ENCODE measurements at regions not wholly inside any gene's neighbourhood (a gene's known extent, or its start where the extent isn't known, plus 50 kb on each side); places are given as distances from the start of the nearest gene placed in this dataset.

- no peaks in the 10 kb centered on the region for H3K4me1 ChIP-seq
- no peak overlapping the region for H3K4me3 ChIP-seq
- 76 to 98% (median 77%) methylated on average over 1 of the region's 1 CpG for WGBS, 3 donors
- intact Hi-C loops (cut with DNase I) = no loop called here
- ATAC-seq (no peak), DNase-seq (no peak)
- no peak for TF ChIP-seq CTCF (IDR thresholded peaks at IDR 0.05)
- no peaks in the 10 kb centered on the region for H3K27me3 ChIP-seq (ENCODE audit: insufficient read depth in 3 of 3, low read length in 2 of 3)
- no peaks in the 10 kb centered on the region for H3K9me3 ChIP-seq
- H3K27ac ChIP-seq = no peak overlapping the region
- H3K36me3 ChIP-seq (ENCODE audit: insufficient read depth in 1 of 2, low read depth in 1 of 2) = no peaks in the 10 kb centered on the region
Measured at GRCh38 chr5:105409695-105410094, 1847.1 kb upstream of the NUDT12 start.

- Histone ChIP-seq H3K27ac (no peak overlapping the region), H3K9me3 (no peaks in the 10 kb centered on the region), H3K4me3 (no peak overlapping the region), H3K27me3 (ENCODE audit: insufficient read depth in 3 of 3, low read length in 2 of 3) (no peaks in the 10 kb centered on the region), H3K4me1 (no peaks in the 10 kb centered on the region), H3K36me3 (ENCODE audit: insufficient read depth in 1 of 2, low read depth in 1 of 2) (no peaks in the 10 kb centered on the region)
- ATAC-seq (no peak), DNase-seq (no peak)
- 90 to 93% (median 92%) methylated on average over 1 of the region's 1 CpG for WGBS, 3 donors
- intact Hi-C loops (cut with DNase I) = no loop called here
- TF ChIP-seq CTCF (IDR thresholded peaks at IDR 0.05) = no peak
Measured at GRCh38 chr5:105407200-105407599, 1844.6 kb upstream of the NUDT12 start.

GRCh38 chr5:105397749-105398148 lies 1835.2 kb upstream of the NUDT12 start:
- H3K4me1 ChIP-seq = no peaks in the 10 kb centered on the region
- no peak overlapping the region for H3K27ac ChIP-seq
- WGBS, 3 donors = 47 to 56% (median 55%) methylated on average over 1 of the region's 1 CpG
- no peaks in the 10 kb centered on the region for H3K36me3 ChIP-seq (ENCODE audit: insufficient read depth in 1 of 2, low read depth in 1 of 2)
- H3K4me3 ChIP-seq = no peak overlapping the region
- DNase-seq (no peak), ATAC-seq (no peak)
- no peak for TF ChIP-seq CTCF (IDR thresholded peaks at IDR 0.05)
- intact Hi-C loops (cut with DNase I) = no loop called here
- H3K27me3 ChIP-seq (ENCODE audit: insufficient read depth in 3 of 3, low read length in 2 of 3) = no peaks in the 10 kb centered on the region
- H3K9me3 ChIP-seq = no peaks in the 10 kb centered on the region

- DNase-seq (no peak), ATAC-seq (no peak)
- intact Hi-C loops (cut with DNase I) = no loop called here
- Histone ChIP-seq H3K27me3 (ENCODE audit: insufficient read depth in 3 of 3, low read length in 2 of 3) (no peaks in the 10 kb centered on the region), H3K9me3 (no peaks in the 10 kb centered on the region), H3K27ac (no peak overlapping the region), H3K4me3 (no peak overlapping the region), H3K4me1 (no peaks in the 10 kb centered on the region), H3K36me3 (ENCODE audit: insufficient read depth in 1 of 2, low read depth in 1 of 2) (no peaks in the 10 kb centered on the region)
- WGBS, 3 donors = 94 to 95% (median 94%) methylated on average over 18 of the region's 18 CpGs
- no peak for TF ChIP-seq CTCF (IDR thresholded peaks at IDR 0.05)
Measured at GRCh38 chr5:105392710-105393149, 1830.1 kb upstream of the NUDT12 start.

- no peak for ATAC-seq
Measured at GRCh38 chr5:105392122-105392709, 1829.6 kb upstream of the NUDT12 start.

More at GRCh38 chr5:105392122-105392709, 1829.6 kb upstream of the NUDT12 start:
- Histone ChIP-seq H3K27ac (no peak overlapping the region), H3K4me3 (no peak overlapping the region), H3K9me3 (no peaks in the 10 kb centered on the region), H3K4me1 (no peaks in the 10 kb centered on the region), H3K27me3 (ENCODE audit: insufficient read depth in 3 of 3, low read length in 2 of 3) (no peaks in the 10 kb centered on the region), H3K36me3 (ENCODE audit: insufficient read depth in 1 of 2, low read depth in 1 of 2) (no peaks in the 10 kb centered on the region)
- intact Hi-C loops (cut with DNase I) = no loop called here
- 95 to 96% (median 95%) methylated on average over 20 of the region's 20 CpGs for WGBS, 3 donors
- TF ChIP-seq CTCF (IDR thresholded peaks at IDR 0.05) = no peak
- no peak for DNase-seq
